ENCODE measurements at regions not wholly inside any gene's neighbourhood (a gene's known extent, or its start where the extent isn't known, plus 50 kb on each side); places are given as distances from the start of the nearest gene placed in this dataset.
"Not testable (repeated sequence)": the region's sequence is repeated elsewhere in the genome, so short reads cannot be mapped to it uniquely, and the experiment has no call there.

GRCh38 chr2:239830121-239831000, 194.8 kb downstream of the NDUFA10 start:
- no peak overlapping the region for H3K9ac ChIP-seq (ENCODE audit: low read depth, low read length)
- no peaks in the 10 kb centered on the region for H3K9me3 ChIP-seq (ENCODE audit: insufficient read depth, low read depth, low read length)
- peaks cover 7% of the 10 kb centered on the region; the same call in 1 of the 2 replicates for H3K4me1 ChIP-seq (ENCODE audit: insufficient read depth, low read length)
- no peaks in the 10 kb centered on the region for H3K36me3 ChIP-seq (ENCODE audit: insufficient read depth, low read depth, low read length)
- H3K4me3 ChIP-seq (ENCODE audit: low read length) = no peak overlapping the region
- H3K27me3 ChIP-seq (ENCODE audit: insufficient read depth, low read length) = no peaks in the 10 kb centered on the region
- H3K27ac ChIP-seq (ENCODE audit: low read length) = no peak overlapping the region

GRCh38 chr2:239829326-239829725, 195.8 kb downstream of the NDUFA10 start:
- H3K4me3 ChIP-seq (ENCODE audit: low read length) = no peak overlapping the region
- no peak overlapping the region for H3K27ac ChIP-seq (ENCODE audit: low read length)
- H3K27me3 ChIP-seq (ENCODE audit: insufficient read depth, low read length) = no peaks in the 10 kb centered on the region
- H3K36me3 ChIP-seq (ENCODE audit: insufficient read depth, low read depth, low read length) = no peaks in the 10 kb centered on the region
- H3K9me3 ChIP-seq (ENCODE audit: insufficient read depth, low read depth, low read length) = no peaks in the 10 kb centered on the region
- peaks cover 7% of the 10 kb centered on the region; the same call in 1 of the 2 replicates for H3K4me1 ChIP-seq (ENCODE audit: insufficient read depth, low read length)
- H3K9ac ChIP-seq (ENCODE audit: low read depth, low read length) = no peak overlapping the region

GRCh38 chr2:239828973-239829275, 196.2 kb downstream of the NDUFA10 start:
- H3K9me3 ChIP-seq (ENCODE audit: insufficient read depth, low read depth, low read length); H3K9ac ChIP-seq (ENCODE audit: low read depth, low read length); H3K4me1 ChIP-seq (ENCODE audit: insufficient read depth, low read length); H3K36me3 ChIP-seq (ENCODE audit: insufficient read depth, low read depth, low read length); H3K27ac ChIP-seq (ENCODE audit: low read length); H3K27me3 ChIP-seq (ENCODE audit: insufficient read depth, low read length); H3K4me3 ChIP-seq (ENCODE audit: low read length): not testable (repeated sequence)

GRCh38 chr2:239828192-239828972, 196.8 kb downstream of the NDUFA10 start:
- no peak overlapping the region for H3K27ac ChIP-seq (ENCODE audit: low read length)
- no peak overlapping the region for H3K9ac ChIP-seq (ENCODE audit: low read depth, low read length)
- no peaks in the 10 kb centered on the region for H3K27me3 ChIP-seq (ENCODE audit: insufficient read depth, low read length)
- peaks cover 7% of the 10 kb centered on the region; the same call in 1 of the 2 replicates for H3K4me1 ChIP-seq (ENCODE audit: insufficient read depth, low read length)
- H3K36me3 ChIP-seq (ENCODE audit: insufficient read depth, low read depth, low read length) = no peaks in the 10 kb centered on the region
- no peak overlapping the region for H3K4me3 ChIP-seq (ENCODE audit: low read length)
- no peaks in the 10 kb centered on the region for H3K9me3 ChIP-seq (ENCODE audit: insufficient read depth, low read depth, low read length)

- H3K36me3 ChIP-seq (ENCODE audit: insufficient read depth, low read depth, low read length) = no peaks in the 10 kb centered on the region
- H3K27ac ChIP-seq (ENCODE audit: low read length) = no peak overlapping the region
- H3K4me1 ChIP-seq (ENCODE audit: insufficient read depth, low read length) = peaks cover 7% of the 10 kb centered on the region; the same call in 1 of the 2 replicates
- H3K9ac ChIP-seq (ENCODE audit: low read depth, low read length) = no peak overlapping the region
- H3K27me3 ChIP-seq (ENCODE audit: insufficient read depth, low read length) = no peaks in the 10 kb centered on the region
- no peaks in the 10 kb centered on the region for H3K9me3 ChIP-seq (ENCODE audit: insufficient read depth, low read depth, low read length)
- H3K4me3 ChIP-seq (ENCODE audit: low read length) = no peak overlapping the region
Measured at GRCh38 chr2:239827523-239827890, 197.6 kb downstream of the NDUFA10 start.

- Histone ChIP-seq H3K27ac (ENCODE audit: low read length) (no peak overlapping the region), H3K27me3 (ENCODE audit: insufficient read depth, low read length) (no peaks in the 10 kb centered on the region), H3K9me3 (ENCODE audit: insufficient read depth, low read depth, low read length) (no peaks in the 10 kb centered on the region), H3K4me3 (ENCODE audit: low read length) (no peak overlapping the region), H3K9ac (ENCODE audit: low read depth, low read length) (no peak overlapping the region), H3K36me3 (ENCODE audit: insufficient read depth, low read depth, low read length) (no peaks in the 10 kb centered on the region), H3K4me1 (ENCODE audit: insufficient read depth, low read length) (peaks cover 5% of the 10 kb centered on the region; the same call in 1 of the 2 replicates)
Measured at GRCh38 chr2:239826786-239827522, 198.2 kb downstream of the NDUFA10 start.

- Histone ChIP-seq H3K4me1 (ENCODE audit: insufficient read depth, low read length) (no peaks in the 10 kb centered on the region; the same call in 1 of the 2 replicates), H3K27me3 (ENCODE audit: insufficient read depth, low read length) (no peaks in the 10 kb centered on the region)
Measured at GRCh38 chr2:239826376-239826775, 198.8 kb downstream of the NDUFA10 start.

GRCh38 chr2:239825705-239825979, 199.5 kb downstream of the NDUFA10 start:
- H3K4me1 ChIP-seq (ENCODE audit: insufficient read depth, low read length) = no peaks in the 10 kb centered on the region
- H3K4me3 ChIP-seq (ENCODE audit: low read length) = no peak overlapping the region
- no peaks in the 10 kb centered on the region for H3K36me3 ChIP-seq (ENCODE audit: insufficient read depth, low read depth, low read length)
- no peak overlapping the region for H3K9ac ChIP-seq (ENCODE audit: low read depth, low read length)
- no peak overlapping the region for H3K27ac ChIP-seq (ENCODE audit: low read length)
- no peaks in the 10 kb centered on the region for H3K9me3 ChIP-seq (ENCODE audit: insufficient read depth, low read depth, low read length)
- no peaks in the 10 kb centered on the region for H3K27me3 ChIP-seq (ENCODE audit: insufficient read depth, low read length)

More at GRCh38 chr2:239826376-239826775, 198.8 kb downstream of the NDUFA10 start:
- H3K9me3 ChIP-seq (ENCODE audit: insufficient read depth, low read depth, low read length) = no peaks in the 10 kb centered on the region
- no peaks in the 10 kb centered on the region for H3K36me3 ChIP-seq (ENCODE audit: insufficient read depth, low read depth, low read length)
- no peak overlapping the region for H3K27ac ChIP-seq (ENCODE audit: low read length)
- no peak overlapping the region for H3K9ac ChIP-seq (ENCODE audit: low read depth, low read length)
- H3K4me3 ChIP-seq (ENCODE audit: low read length) = no peak overlapping the region

- Histone ChIP-seq H3K9ac (ENCODE audit: low read depth, low read length) (no peak overlapping the region), H3K9me3 (ENCODE audit: insufficient read depth, low read depth, low read length) (no peaks in the 10 kb centered on the region), H3K27me3 (ENCODE audit: insufficient read depth, low read length) (no peaks in the 10 kb centered on the region), H3K36me3 (ENCODE audit: insufficient read depth, low read depth, low read length) (no peaks in the 10 kb centered on the region), H3K4me1 (ENCODE audit: insufficient read depth, low read length) (no peaks in the 10 kb centered on the region), H3K4me3 (ENCODE audit: low read length) (peak overlapping the region; percentile 39; the same call in 1 of the 2 replicates), H3K27ac (ENCODE audit: low read length) (no peak overlapping the region)
Measured at GRCh38 chr2:239824866-239825704, 200.1 kb downstream of the NDUFA10 start.

GRCh38 chr2:239824046-239824694, 201.0 kb downstream of the NDUFA10 start:
- H3K27ac ChIP-seq (ENCODE audit: low read length) = no peak overlapping the region
- H3K27me3 ChIP-seq (ENCODE audit: insufficient read depth, low read length) = no peaks in the 10 kb centered on the region
- no peak overlapping the region for H3K9ac ChIP-seq (ENCODE audit: low read depth, low read length)
- H3K9me3 ChIP-seq (ENCODE audit: insufficient read depth, low read depth, low read length) = no peaks in the 10 kb centered on the region
- peak overlapping the region; percentile 39; the same call in 1 of the 2 replicates for H3K4me3 ChIP-seq (ENCODE audit: low read length)
- H3K36me3 ChIP-seq (ENCODE audit: insufficient read depth, low read depth, low read length) = no peaks in the 10 kb centered on the region
- H3K4me1 ChIP-seq (ENCODE audit: insufficient read depth, low read length) = no peaks in the 10 kb centered on the region

All from iPS-20b (cell line).